ENCODE measurements at regions not wholly inside any gene's neighbourhood (a gene's known extent, or its start where the extent isn't known, plus 50 kb on each side); places are given as distances from the start of the nearest gene placed in this dataset.

- no peak for DNase-seq
Observed at GRCh38 chr4:30943356-30943755, 223.2 kb downstream of the PCDH7 start.

- DNase-seq, result no peak
Observed at GRCh38 chr4:30945586-30945985, 225.4 kb downstream of the PCDH7 start.

GRCh38 chr4:30946288-30946687 is 226.1 kb downstream of the PCDH7 start:
- DNase-seq, result no peak

GRCh38 chr4:30948653-30949052 is 228.5 kb downstream of the PCDH7 start:
- no peak for DNase-seq

GRCh38 chr4:30950737-30951136 is 230.6 kb downstream of the PCDH7 start:
- no peak for DNase-seq

GRCh38 chr4:30952526-30953219 is 232.5 kb downstream of the PCDH7 start:
- DNase-seq, result no peak

- DNase-seq, result no peak
Observed at GRCh38 chr4:30953799-30954198, 233.6 kb downstream of the PCDH7 start.

- DNase-seq, result no peak
Observed at GRCh38 chr4:30956916-30957315, 236.7 kb downstream of the PCDH7 start.

GRCh38 chr4:30957706-30958105 is 237.5 kb downstream of the PCDH7 start:
- no peak for DNase-seq

GRCh38 chr4:30959781-30960485 is 239.8 kb downstream of the PCDH7 start:
- DNase-seq, result no peak

- no peak for DNase-seq
Observed at GRCh38 chr4:30962939-30963338, 242.8 kb downstream of the PCDH7 start.

- DNase-seq, result no peak
Observed at GRCh38 chr4:30968926-30969325, 248.8 kb downstream of the PCDH7 start.

GRCh38 chr4:30972542-30972941 is 252.4 kb downstream of the PCDH7 start:
- DNase-seq, result no peak

GRCh38 chr4:30973993-30974392 is 253.8 kb downstream of the PCDH7 start:
- DNase-seq, result no peak

GRCh38 chr4:30979402-30979801 is 259.2 kb downstream of the PCDH7 start:
- DNase-seq, result no peak

- no peak for DNase-seq
Observed at GRCh38 chr4:30989508-30989907, 269.3 kb downstream of the PCDH7 start.

GRCh38 chr4:30996841-30997240 is 276.7 kb downstream of the PCDH7 start:
- no peak for DNase-seq

GRCh38 chr4:31005037-31005436 is 284.9 kb downstream of the PCDH7 start:
- DNase-seq, result no peak

GRCh38 chr4:31007858-31008257 is 287.7 kb downstream of the PCDH7 start:
- DNase-seq, result no peak

GRCh38 chr4:31009926-31010325 is 289.8 kb downstream of the PCDH7 start:
- DNase-seq, result no peak

GRCh38 chr4:31015123-31015522 is 295.0 kb downstream of the PCDH7 start:
- DNase-seq, result no peak

GRCh38 chr4:31016322-31017061 is 296.3 kb downstream of the PCDH7 start:
- DNase-seq, result no peak

- no peak for DNase-seq
Observed at GRCh38 chr4:31020363-31020762, 300.2 kb downstream of the PCDH7 start.

GRCh38 chr4:31021008-31021407 is 300.8 kb downstream of the PCDH7 start:
- no peak for DNase-seq

Data from left hindlimb (tissue), 1 donor.